HG03280 (cell line): ENCODE measurements at regions not wholly inside any gene's neighbourhood (a gene's known extent, or its start where the extent isn't known, plus 50 kb on each side); places are given as distances from the start of the nearest gene placed in this dataset.
"Not testable (repeated sequence)": the region's sequence is repeated elsewhere in the genome, so short reads cannot be mapped to it uniquely, and the experiment has no call there.

Source experiments
- ATAC-seq: cut with Tn5 transposase; IDR thresholded peaks from one replicate; pipeline ENCODE4 v1.9.1; 2021; ENCODE audit warnings: mild to moderate bottlenecking, moderate library complexity; ENCODE audit not compliant: unreplicated experiment

GRCh38 chr5:40165789-40166728 is 513.7 kb upstream of the PTGER4 start:
- ATAC-seq: no peak

GRCh38 chr5:40165106-40165788 is 514.5 kb upstream of the PTGER4 start:
- ATAC-seq: no peak

- ATAC-seq: no peak
Measured at GRCh38 chr5:40160435-40160834, 519.3 kb upstream of the PTGER4 start.

GRCh38 chr5:40154194-40154593 is 525.5 kb upstream of the PTGER4 start:
- no peak for ATAC-seq

- no peak for ATAC-seq
Measured at GRCh38 chr5:40150896-40151295, 528.8 kb upstream of the PTGER4 start.

GRCh38 chr5:40141896-40142295 is 537.8 kb upstream of the PTGER4 start:
- ATAC-seq: no peak

GRCh38 chr5:40141418-40141817 is 538.3 kb upstream of the PTGER4 start:
- no peak for ATAC-seq

GRCh38 chr5:40137223-40137622 is 542.5 kb upstream of the PTGER4 start:
- no peak for ATAC-seq

- no peak for ATAC-seq
Measured at GRCh38 chr5:40134883-40135520, 544.7 kb upstream of the PTGER4 start.

GRCh38 chr5:40124367-40124766 is 555.3 kb upstream of the PTGER4 start:
- ATAC-seq: no peak

- ATAC-seq: no peak
Measured at GRCh38 chr5:40121236-40121635, 558.5 kb upstream of the PTGER4 start.

GRCh38 chr5:40112875-40113274 is 566.8 kb upstream of the PTGER4 start:
- no peak for ATAC-seq

GRCh38 chr5:40111036-40111435 is 568.7 kb upstream of the PTGER4 start:
- ATAC-seq: not testable (repeated sequence)

GRCh38 chr5:40108764-40109390 is 570.8 kb upstream of the PTGER4 start:
- not testable (repeated sequence) for ATAC-seq

- not testable (repeated sequence) for ATAC-seq
Measured at GRCh38 chr5:40107786-40108185, 571.9 kb upstream of the PTGER4 start.

- no peak for ATAC-seq
Measured at GRCh38 chr5:40106847-40107246, 572.9 kb upstream of the PTGER4 start.

- ATAC-seq: no peak
Measured at GRCh38 chr5:40098313-40098712, 581.4 kb upstream of the PTGER4 start.

GRCh38 chr5:40093550-40093949 is 586.2 kb upstream of the PTGER4 start:
- no peak for ATAC-seq

GRCh38 chr5:40089269-40089668 is 590.4 kb upstream of the PTGER4 start:
- no peak for ATAC-seq

GRCh38 chr5:40084614-40085013 is 595.1 kb upstream of the PTGER4 start:
- ATAC-seq: no peak

- ATAC-seq: no peak
Measured at GRCh38 chr5:40082313-40082712, 597.4 kb upstream of the PTGER4 start.
